ENCODE measurements at regions not wholly inside any gene's neighbourhood (a gene's known extent, or its start where the extent isn't known, plus 50 kb on each side); places are given as distances from the start of the nearest gene placed in this dataset.
"Not testable (repeated sequence)": the region's sequence is repeated elsewhere in the genome, so short reads cannot be mapped to it uniquely, and the experiment has no call there.

DNA sequence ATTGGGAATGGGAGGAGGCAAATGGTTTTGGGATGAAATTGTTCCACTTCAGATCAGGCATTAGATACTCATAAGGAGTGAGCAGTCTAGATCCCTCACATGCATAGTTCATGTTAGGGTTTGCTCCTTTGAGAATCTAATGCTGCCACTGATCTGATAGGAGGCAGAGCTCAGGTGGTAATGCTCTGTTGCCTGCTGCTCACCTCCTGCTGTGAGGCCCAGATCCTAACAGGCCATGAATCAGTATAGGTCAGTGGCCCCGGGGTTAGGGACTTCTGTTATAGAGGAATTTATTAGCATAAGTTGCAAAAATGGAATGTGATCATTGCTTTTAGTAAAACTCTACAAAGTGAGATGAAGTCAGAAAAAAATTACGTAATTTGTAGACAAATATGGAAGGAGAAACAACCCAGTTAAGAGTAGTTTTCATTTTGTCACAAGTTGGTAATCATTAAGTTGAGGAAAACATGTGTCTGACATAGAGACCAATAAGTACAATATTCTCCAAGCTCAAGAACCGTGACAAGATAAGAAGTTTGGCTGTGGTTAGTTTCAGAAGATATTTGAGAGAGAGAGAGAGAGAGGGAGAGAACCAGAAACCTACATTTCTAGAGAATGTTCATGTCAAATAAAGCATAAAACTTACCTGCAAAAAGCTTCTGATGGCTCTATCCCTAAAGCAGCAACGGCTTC lies 689.7 kb upstream of the PRMT6 start:
- TF ChIP-seq POLR2AphosphoS5 (IDR thresholded peaks at IDR 0.05; ENCODE audit: low read depth, low read length), result no peak
- TF ChIP-seq TAF1 (IDR thresholded peaks at IDR 0.05; ENCODE audit: borderline replicate concordance, low read depth, low read length), result no peak
- TF ChIP-seq POLR2A (IDR thresholded peaks at IDR 0.05; ENCODE audit: low read depth, low read length), result no peak
- no peak for FAIRE-seq
- no peak for DNase-seq (ENCODE audit: insufficient read length)

DNA sequence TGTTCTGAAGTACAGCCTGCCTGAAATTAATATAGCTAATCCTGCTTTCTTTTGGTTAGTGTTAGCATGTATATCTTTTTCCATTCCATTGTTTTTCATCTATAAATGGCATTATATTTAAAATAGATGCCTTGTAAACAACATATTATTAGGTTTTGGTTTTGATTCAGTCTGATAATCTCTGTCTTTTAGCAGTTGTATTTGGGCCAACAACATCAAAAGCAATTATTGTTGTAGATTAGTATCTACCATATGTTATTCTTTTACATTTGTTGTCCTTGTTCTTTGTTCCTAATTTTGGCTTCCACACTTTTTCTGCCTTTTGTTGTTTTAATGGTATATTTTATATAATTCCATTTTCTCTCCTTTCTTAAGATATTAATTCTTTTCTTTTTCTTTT lies 678.2 kb upstream of the PRMT6 start:
- no peak for FAIRE-seq
- TF ChIP-seq POLR2AphosphoS5 (IDR thresholded peaks at IDR 0.05; ENCODE audit: low read depth, low read length) (no peak), TAF1 (IDR thresholded peaks at IDR 0.05; ENCODE audit: borderline replicate concordance, low read depth, low read length) (no peak), POLR2A (IDR thresholded peaks at IDR 0.05; ENCODE audit: low read depth, low read length) (no peak)
- DNase-seq (ENCODE audit: insufficient read length), result no peak

DNA sequence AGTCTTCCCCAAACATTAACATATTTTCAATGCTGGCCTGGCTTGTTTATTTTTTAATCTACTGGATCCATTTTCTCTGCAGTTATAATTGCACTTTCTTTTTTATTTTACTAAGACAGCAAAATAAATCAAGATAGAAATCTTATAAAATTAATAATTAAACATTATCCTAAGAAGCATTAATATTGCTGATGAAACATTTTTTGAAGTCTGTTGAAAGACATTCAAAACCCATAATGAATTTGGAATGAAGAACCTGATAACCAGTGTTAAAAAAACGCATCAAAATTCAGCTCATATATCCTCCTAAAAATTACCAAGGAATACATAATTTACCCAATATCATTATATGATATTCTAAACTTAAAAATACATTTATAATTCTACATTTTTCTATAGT lies 675.7 kb upstream of the PRMT6 start:
- DNase-seq (ENCODE audit: insufficient read length), result no peak
- no peak for FAIRE-seq
- TF ChIP-seq TAF1 (IDR thresholded peaks at IDR 0.05; ENCODE audit: borderline replicate concordance, low read depth, low read length), result no peak
- no peak for TF ChIP-seq POLR2A (IDR thresholded peaks at IDR 0.05; ENCODE audit: low read depth, low read length)
- no peak for TF ChIP-seq POLR2AphosphoS5 (IDR thresholded peaks at IDR 0.05; ENCODE audit: low read depth, low read length)

DNA sequence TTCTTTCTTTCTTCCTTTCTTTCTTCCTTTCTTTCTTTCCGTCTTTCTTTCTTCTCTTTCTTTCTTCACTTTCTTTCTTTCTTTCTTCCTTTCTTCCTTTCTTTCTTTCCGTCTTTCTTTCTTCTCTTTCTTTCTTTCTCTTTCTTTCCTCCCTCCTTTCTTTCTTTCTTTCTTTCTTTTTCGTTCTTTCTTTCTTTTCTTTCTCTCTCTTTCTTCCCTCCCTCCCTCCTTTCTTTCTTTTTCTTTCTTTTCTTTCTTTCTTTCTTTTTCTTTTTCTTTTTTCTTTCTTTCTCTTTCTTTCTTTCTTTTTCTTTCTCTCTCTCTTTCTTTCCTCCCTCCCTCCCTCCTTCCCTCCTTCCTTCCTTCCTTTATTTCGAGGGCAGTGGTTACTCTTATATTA lies 667.3 kb upstream of the PRMT6 start:
- FAIRE-seq; DNase-seq (ENCODE audit: insufficient read length): not testable (repeated sequence)

DNA sequence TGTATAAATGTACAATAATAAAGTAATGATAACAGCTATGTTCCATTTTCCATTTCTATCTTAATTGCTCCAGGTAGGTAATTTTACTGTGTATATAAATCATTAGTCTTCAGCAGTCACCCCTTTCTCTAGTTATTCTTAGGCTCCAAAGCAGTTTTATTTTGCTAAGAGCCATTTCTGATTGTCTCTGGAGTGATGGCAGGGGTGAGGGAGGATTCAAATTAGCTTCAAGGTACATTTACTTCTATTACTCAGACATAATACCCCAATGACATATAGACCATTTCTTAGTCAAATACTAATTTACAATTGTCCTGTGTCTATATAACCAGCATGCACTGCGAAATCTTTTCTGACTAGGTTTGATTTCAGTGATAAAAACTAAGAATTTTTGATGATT lies 663.4 kb upstream of the PRMT6 start:
- TF ChIP-seq TAF1 (IDR thresholded peaks at IDR 0.05; ENCODE audit: borderline replicate concordance, low read depth, low read length) (no peak), POLR2A (IDR thresholded peaks at IDR 0.05; ENCODE audit: low read depth, low read length) (no peak), POLR2AphosphoS5 (IDR thresholded peaks at IDR 0.05; ENCODE audit: low read depth, low read length) (no peak)
- FAIRE-seq (no peak), DNase-seq (ENCODE audit: insufficient read length) (no peak)

DNA sequence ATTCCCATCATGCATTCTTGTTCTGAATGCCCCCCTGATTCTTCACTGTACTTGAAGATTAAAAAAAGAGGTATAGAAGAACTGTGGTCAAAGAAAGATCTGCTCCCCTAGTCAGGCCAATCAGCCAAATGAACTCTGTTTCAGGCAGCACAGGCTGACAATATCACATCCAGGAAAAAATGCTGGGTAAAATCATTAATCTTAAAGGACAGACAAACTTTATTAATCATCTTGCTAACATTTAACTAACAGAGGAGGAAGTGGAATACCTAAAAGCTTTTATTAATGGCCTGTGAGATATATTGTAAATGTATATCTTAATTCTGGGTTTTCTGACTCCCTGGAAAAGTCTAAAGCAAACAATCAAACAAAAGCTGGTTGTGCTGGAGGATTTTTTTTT lies 660.5 kb upstream of the PRMT6 start:
- FAIRE-seq (no peak), DNase-seq (ENCODE audit: insufficient read length) (no peak)
- TF ChIP-seq POLR2A (IDR thresholded peaks at IDR 0.05; ENCODE audit: low read depth, low read length) (no peak), POLR2AphosphoS5 (IDR thresholded peaks at IDR 0.05; ENCODE audit: low read depth, low read length) (no peak), TAF1 (IDR thresholded peaks at IDR 0.05; ENCODE audit: borderline replicate concordance, low read depth, low read length) (no peak)

DNA sequence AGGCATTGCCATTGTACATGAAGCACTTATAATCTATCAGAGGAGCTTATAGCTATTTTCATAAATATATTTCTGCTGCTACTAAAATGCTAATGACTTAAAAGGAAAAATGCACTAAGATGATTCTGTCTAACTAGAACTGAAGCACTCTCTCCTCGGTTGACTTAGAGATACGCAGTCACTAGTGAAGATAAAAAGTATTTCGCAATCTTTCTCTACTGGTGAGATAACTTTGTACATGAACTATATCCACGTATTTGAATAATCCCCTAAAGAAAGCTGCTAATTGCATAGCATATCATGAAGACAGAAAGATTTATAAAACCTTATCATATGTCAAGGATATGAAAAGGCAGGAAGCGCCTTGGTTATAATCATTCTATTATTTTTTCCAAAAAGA lies 658.1 kb upstream of the PRMT6 start:
- no peak for FAIRE-seq
- TF ChIP-seq TAF1 (IDR thresholded peaks at IDR 0.05; ENCODE audit: borderline replicate concordance, low read depth, low read length), result no peak
- TF ChIP-seq POLR2A (IDR thresholded peaks at IDR 0.05; ENCODE audit: low read depth, low read length), result no peak
- no peak for TF ChIP-seq POLR2AphosphoS5 (IDR thresholded peaks at IDR 0.05; ENCODE audit: low read depth, low read length)
- DNase-seq (ENCODE audit: insufficient read length), result no peak

DNA sequence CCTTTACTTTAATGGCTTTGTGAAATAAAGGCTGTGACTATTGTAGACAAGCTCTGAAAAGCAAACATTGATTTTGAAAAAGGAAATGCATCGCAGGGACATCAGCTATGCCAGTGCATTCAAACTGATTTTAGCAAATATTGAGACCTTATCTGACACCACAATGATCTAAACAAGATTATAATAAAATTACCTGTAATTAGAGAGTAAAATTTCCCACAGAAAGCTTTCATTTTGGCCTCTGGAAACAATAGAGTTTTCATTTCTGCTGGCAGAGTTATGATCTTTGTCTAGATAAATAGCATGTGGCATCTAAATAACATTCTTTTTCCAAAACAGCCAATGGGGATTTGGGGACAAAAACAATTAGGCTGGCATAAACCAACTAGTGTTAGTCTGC lies 650.4 kb upstream of the PRMT6 start:
- DNase-seq (ENCODE audit: insufficient read length) (no peak), FAIRE-seq (no peak)
- no peak for TF ChIP-seq POLR2AphosphoS5 (IDR thresholded peaks at IDR 0.05; ENCODE audit: low read depth, low read length)
- TF ChIP-seq POLR2A (IDR thresholded peaks at IDR 0.05; ENCODE audit: low read depth, low read length), result no peak
- no peak for TF ChIP-seq TAF1 (IDR thresholded peaks at IDR 0.05; ENCODE audit: borderline replicate concordance, low read depth, low read length)

DNA sequence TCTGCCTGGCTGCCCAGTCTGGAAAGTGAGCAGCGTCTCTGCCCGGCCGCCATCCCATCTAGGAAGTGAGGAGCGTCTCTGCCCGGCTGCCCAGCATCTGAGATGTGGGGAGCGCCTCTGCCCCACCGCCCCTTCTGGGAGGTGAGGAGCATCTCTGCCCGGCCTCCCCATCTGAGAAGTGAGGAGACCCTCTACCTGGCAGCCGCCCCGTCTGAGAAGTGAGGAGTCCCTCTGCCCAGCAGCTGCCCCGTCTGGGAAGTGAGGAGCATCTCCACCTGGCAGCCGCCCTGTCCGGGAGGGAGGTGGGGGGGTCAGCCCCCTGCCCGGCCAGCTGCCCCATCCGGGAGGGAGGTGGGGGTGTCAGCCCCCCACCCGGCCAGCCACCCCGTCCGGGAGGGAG lies 644.2 kb upstream of the PRMT6 start:
- FAIRE-seq; DNase-seq (ENCODE audit: insufficient read length): not testable (repeated sequence)

DNA sequence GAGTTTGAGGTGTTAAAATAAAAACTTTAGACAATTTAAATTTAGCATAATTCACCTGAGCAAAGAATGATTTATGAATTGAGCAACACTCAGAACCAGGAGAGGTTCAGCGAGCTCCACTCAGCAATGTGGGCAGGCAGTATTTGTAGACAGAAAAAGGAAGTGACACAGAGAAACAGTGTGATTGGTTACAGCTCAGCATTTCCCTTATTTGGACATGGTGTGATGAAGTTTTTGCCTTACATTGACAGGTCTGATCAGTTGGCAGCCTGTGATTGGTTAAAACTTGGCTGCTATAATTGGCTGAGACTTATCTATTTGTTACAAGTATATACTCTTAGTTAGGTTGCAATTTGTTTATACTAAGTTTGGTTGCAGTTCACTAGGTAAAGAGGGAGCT lies 621.2 kb upstream of the PRMT6 start:
- no peak for DNase-seq (ENCODE audit: insufficient read length)
- FAIRE-seq, result no peak

DNA sequence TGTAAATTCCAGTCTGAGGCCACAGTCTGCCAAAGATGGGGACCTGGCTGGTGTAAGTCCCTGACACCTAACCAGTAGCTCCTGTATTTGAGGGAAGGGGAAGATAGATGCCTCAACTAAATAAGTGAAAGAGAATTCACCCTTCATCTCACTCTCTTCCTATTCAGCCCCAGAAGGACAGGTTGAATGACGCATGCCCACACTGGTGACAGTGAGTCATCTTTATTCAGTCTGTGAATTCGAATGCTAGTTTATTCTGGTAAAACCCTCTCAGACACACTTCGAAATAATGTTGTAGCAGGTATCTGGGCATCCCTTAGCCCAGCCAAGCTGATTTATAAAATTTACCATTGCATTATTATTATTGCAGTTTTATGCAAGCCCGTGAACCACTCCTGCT lies 617.0 kb upstream of the PRMT6 start:
- FAIRE-seq, result no peak
- TF ChIP-seq POLR2A (IDR thresholded peaks at IDR 0.05; ENCODE audit: low read depth, low read length) (no peak), POLR2AphosphoS5 (IDR thresholded peaks at IDR 0.05; ENCODE audit: low read depth, low read length) (no peak), TAF1 (IDR thresholded peaks at IDR 0.05; ENCODE audit: borderline replicate concordance, low read depth, low read length) (no peak)
- no peak for DNase-seq (ENCODE audit: insufficient read length)

More for the DNA sequence above, 621.2 kb upstream of the PRMT6 start:
- TF ChIP-seq POLR2A (IDR thresholded peaks at IDR 0.05; ENCODE audit: low read depth, low read length) (no peak), POLR2AphosphoS5 (IDR thresholded peaks at IDR 0.05; ENCODE audit: low read depth, low read length) (no peak), TAF1 (IDR thresholded peaks at IDR 0.05; ENCODE audit: borderline replicate concordance, low read depth, low read length) (no peak)

DNA sequence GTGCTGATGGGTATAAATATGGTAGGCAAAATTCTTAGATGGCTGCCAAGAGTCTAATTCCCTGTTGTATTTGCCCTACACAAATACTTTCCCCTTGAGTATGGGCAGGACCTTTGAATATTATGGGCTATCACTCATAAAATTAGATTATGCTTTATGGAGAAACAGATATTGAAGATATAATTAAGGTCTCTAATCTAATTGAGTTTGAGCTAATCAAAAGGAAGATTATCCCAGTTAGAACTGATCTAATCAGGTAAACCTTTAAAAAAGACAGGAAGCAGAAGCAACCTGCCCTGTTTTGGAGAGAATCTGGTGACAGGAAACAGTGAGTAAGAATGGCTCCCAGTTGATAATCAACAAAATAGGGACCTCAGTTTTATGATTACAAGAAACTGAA lies 609.0 kb upstream of the PRMT6 start:
- FAIRE-seq (no peak), DNase-seq (ENCODE audit: insufficient read length) (no peak)
- no peak for TF ChIP-seq POLR2A (IDR thresholded peaks at IDR 0.05; ENCODE audit: low read depth, low read length)
- TF ChIP-seq TAF1 (IDR thresholded peaks at IDR 0.05; ENCODE audit: borderline replicate concordance, low read depth, low read length), result no peak
- TF ChIP-seq POLR2AphosphoS5 (IDR thresholded peaks at IDR 0.05; ENCODE audit: low read depth, low read length), result no peak

DNA sequence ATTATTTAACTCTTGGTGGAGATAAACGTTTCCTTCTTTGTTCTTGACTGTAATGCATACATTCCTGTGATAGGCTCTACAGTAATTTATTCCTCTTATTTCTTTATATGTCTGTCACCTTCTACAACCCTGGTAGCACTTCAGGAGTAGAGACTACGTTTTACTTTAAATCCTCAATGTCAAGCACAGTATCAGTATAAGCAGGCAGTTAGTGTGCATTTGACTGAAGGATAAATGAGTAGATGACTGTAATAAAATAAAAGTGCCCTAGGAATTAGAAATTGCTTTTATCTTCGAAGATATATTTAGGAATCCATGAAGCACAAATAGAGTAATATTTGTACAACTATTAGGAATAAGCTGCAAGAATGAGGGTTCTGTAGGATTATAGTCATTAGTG lies 599.6 kb upstream of the PRMT6 start:
- FAIRE-seq (no peak), DNase-seq (ENCODE audit: insufficient read length) (no peak)
- no peak for TF ChIP-seq POLR2AphosphoS5 (IDR thresholded peaks at IDR 0.05; ENCODE audit: low read depth, low read length)
- TF ChIP-seq POLR2A (IDR thresholded peaks at IDR 0.05; ENCODE audit: low read depth, low read length), result no peak
- TF ChIP-seq TAF1 (IDR thresholded peaks at IDR 0.05; ENCODE audit: borderline replicate concordance, low read depth, low read length), result no peak
